PC-9 (cell line): ENCODE measurements at regions not wholly inside any gene's neighbourhood (a gene's known extent, or its start where the extent isn't known, plus 50 kb on each side); places are given as distances from the start of the nearest gene placed in this dataset.
"Not testable (repeated sequence)": the region's sequence is repeated elsewhere in the genome, so short reads cannot be mapped to it uniquely, and the experiment has no call there.

Experiments
- BruUV-seq: library from RNA; stranded (reverse); fragments of 400-500 nt; replicated peaks from 2 replicates; lab custom pipeline; 2021; lab: Mats Ljungman, UMichigan
- CTCF ChIA-PET: fragments of 300-600 bp; sonication (Branson Sonifier 250); formaldehyde crosslinking; loops from one replicate; lab custom pipeline; 2022; ENCODE audit warnings: antibody characterized with exemption; lab: Charles Lee
- POLR2A ChIA-PET: fragments of 300-600 bp; sonication (Branson Sonifier 250); formaldehyde crosslinking; loops from one replicate; lab custom pipeline; 2022; ENCODE audit warnings: antibody characterized with exemption; ENCODE audit not compliant: unreplicated experiment; lab: Charles Lee
- DNase-seq, 2 experiments: peaks; one replicate each; pipeline versions ENCODE4 v3.0.0 to v3.0.0-alpha.2; 2015 to 2022; ENCODE audit warnings: mixed read lengths in 1 of 2
- H2AFZ ChIP-seq: fragments of 200-600 bp; sonication (generic); 2 replicates; pipeline ENCODE4 v1.8.1; 2017; ENCODE audit warnings: antibody characterized with exemption
- H3F3A ChIP-seq: fragments of 200-600 bp; sonication (generic); 2 replicates; pipeline ENCODE4 v1.8.1; 2017; ENCODE audit warnings: antibody characterized with exemption, mild to moderate bottlenecking, low read depth; ENCODE audit not compliant: insufficient read depth
- H3K27ac ChIP-seq: fragments of 200-600 bp; sonication (generic); 2 replicates; pipeline ENCODE4 v1.6.1; 2016; ENCODE audit warnings: mixed run types
- H3K27me3 ChIP-seq: fragments of 200-600 bp; sonication (generic); 2 replicates; pipeline ENCODE4 v1.6.1; 2016; ENCODE audit warnings: low read depth, mixed run types; ENCODE audit not compliant: insufficient read depth
- H3K36me3 ChIP-seq: fragments of 200-600 bp; sonication (generic); 2 replicates; pipeline ENCODE4 v1.6.1; 2016; ENCODE audit warnings: low read depth, mixed run types
- H3K4me1 ChIP-seq: fragments of 200-600 bp; sonication (generic); replicated peaks from 2 replicates; pipeline ENCODE4 v1.6.1; 2016; ENCODE audit warnings: mixed run types; ENCODE audit not compliant: insufficient read depth
- H3K4me2 ChIP-seq: fragments of 200-600 bp; sonication (generic); 2 replicates; pipeline ENCODE4 v1.6.1; 2017; ENCODE audit warnings: mixed run types
- H3K4me3 ChIP-seq: fragments of 200-600 bp; sonication (generic); 2 replicates; pipeline ENCODE4 v1.6.1; 2016; ENCODE audit warnings: mixed run types
- H3K79me2 ChIP-seq: fragments of 200-600 bp; sonication (generic); 2 replicates; pipeline ENCODE4 v1.6.1; 2017; ENCODE audit warnings: low read depth, mixed run types
- H3K9me2 ChIP-seq: fragments of 200-600 bp; sonication (generic); 2 replicates; pipeline ENCODE4 v1.8.1; 2017; ENCODE audit warnings: mild to moderate bottlenecking; ENCODE audit not compliant: insufficient read depth
- H3K9me3 ChIP-seq: fragments of 200-600 bp; sonication (generic); 2 replicates; pipeline ENCODE4 v1.8.1; 2016; ENCODE audit warnings: low read depth; ENCODE audit not compliant: insufficient read depth
- H4K20me1 ChIP-seq: fragments of 200-600 bp; sonication (generic); 2 replicates; pipeline ENCODE4 v1.8.1; 2017; ENCODE audit not compliant: insufficient read depth
- EZH2 ChIP-seq: fragments of 200-600 bp; sonication (generic); IDR thresholded peaks from 2 replicates; pipeline ENCODE4 v1.8.0; 2017; ENCODE audit warnings: antibody characterized with exemption, low read depth
- intact Hi-C: fragments of 100-400 bp; cut with micrococcal nuclease; formaldehyde crosslinking; loops from one replicate; pipeline ENCODE4 v1.10.0; 2022; ENCODE audit not compliant: unreplicated experiment
- TF ChIP-seq, protein P1 (sequence below): fragments of 200-600 bp; sonication (generic); conservative IDR thresholded peaks from 2 replicates; pipeline ENCODE4 v1.6.1; 2017; ENCODE audit warnings: mixed run types, antibody characterized with exemption, mild to moderate bottlenecking, moderate library complexity

DNA sequence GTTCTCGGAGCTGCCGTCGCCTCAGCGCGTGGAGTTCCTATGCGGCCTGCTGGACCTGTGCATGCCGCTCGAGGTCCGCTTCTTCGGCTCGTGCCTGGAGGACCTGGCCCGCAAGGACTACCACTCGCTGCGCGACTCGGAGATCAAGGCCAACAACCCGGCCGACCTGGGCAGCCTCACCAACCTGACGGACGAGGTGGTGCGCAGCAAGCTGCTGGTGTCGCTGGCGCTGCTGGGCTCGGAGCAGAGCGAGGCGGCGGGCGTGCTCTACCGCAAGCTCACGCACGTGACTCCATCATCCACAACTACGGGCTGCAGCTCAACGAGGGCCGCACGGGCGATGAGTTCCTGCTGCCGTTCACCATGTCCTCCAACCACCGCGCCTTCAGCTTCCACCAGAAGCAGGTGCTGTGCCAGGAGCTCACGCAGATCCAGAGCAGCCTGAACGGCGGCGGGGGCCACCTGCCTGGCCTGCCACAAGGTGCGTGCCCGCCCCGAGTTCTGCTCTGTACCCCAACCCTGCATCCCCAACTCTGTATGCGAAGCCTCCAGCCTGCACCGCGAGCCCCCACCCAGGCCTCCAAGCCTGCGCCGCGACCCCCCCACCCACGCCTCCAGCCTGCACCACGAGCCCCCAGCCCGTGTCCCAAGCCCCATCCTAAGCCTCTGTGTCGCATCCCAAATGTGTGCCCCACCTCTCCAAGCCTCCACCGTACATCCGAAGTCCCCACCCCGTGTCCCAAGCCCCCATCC is 178.2 kb downstream of the OR4M2 start:
- H3K36me3 ChIP-seq = no peaks in the 10 kb centered on the region
- H4K20me1 ChIP-seq = no peaks in the 10 kb centered on the region
- CTCF ChIA-PET = no interaction called here
- H3K27ac ChIP-seq = no peak overlapping the region
- H3K27me3 ChIP-seq = peaks cover 22% of the 10 kb centered on the region
- BruUV-seq = no TSS peak
- intact Hi-C loops = no loop called here
- H3K4me1 ChIP-seq = no peaks in the 10 kb centered on the region
- H3K79me2 ChIP-seq = no peaks in the 10 kb centered on the region
- POLR2A ChIA-PET = no interaction called here
- TF ChIP-seq EZH2 = no peak
- TF ChIP-seq, protein P1, sequence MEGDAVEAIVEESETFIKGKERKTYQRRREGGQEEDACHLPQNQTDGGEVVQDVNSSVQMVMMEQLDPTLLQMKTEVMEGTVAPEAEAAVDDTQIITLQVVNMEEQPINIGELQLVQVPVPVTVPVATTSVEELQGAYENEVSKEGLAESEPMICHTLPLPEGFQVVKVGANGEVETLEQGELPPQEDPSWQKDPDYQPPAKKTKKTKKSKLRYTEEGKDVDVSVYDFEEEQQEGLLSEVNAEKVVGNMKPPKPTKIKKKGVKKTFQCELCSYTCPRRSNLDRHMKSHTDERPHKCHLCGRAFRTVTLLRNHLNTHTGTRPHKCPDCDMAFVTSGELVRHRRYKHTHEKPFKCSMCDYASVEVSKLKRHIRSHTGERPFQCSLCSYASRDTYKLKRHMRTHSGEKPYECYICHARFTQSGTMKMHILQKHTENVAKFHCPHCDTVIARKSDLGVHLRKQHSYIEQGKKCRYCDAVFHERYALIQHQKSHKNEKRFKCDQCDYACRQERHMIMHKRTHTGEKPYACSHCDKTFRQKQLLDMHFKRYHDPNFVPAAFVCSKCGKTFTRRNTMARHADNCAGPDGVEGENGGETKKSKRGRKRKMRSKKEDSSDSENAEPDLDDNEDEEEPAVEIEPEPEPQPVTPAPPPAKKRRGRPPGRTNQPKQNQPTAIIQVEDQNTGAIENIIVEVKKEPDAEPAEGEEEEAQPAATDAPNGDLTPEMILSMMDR = no peak
- H3F3A ChIP-seq = no peaks in the 10 kb centered on the region
- DNase-seq = no peak
- no peak overlapping the region for H3K4me2 ChIP-seq
- H2AFZ ChIP-seq = no peak overlapping the region
- H3K9me2 ChIP-seq = no peaks in the 10 kb centered on the region
- H3K4me3 ChIP-seq = no peak overlapping the region
- H3K9me3 ChIP-seq = no peaks in the 10 kb centered on the region

DNA sequence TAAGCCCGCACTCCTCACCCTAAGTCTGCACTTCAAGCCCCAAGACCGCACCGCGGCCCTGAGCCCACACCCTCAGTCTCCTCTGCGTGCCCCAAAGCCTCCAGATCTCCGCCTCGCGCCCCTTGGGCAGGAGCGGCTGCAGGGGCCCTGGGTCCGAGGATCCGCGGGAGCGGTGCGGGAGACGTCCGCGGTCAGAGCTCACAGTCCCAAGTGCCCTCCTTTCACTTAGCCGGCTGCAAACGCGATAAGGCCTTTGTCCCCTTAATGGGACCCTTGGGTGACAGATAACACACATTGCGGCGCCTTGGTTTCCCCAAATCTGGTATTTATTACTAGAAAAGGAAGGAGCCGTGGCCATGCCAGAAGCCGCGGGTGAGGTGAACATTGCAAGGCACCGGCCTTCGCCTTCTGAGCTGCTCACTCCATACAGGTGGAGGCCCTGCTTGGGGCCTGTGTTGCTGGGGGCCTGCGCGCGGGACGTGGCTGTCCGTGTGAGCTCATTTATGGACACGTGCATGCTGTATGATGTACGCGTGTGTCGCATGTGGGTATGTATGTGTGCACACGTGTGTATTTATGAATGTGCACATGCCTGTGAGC is 178.9 kb downstream of the OR4M2 start:
- H3K4me1 ChIP-seq, H3F3A ChIP-seq, BruUV-seq, intact Hi-C loops, H3K79me2 ChIP-seq, H3K9me3 ChIP-seq, CTCF ChIA-PET, H3K27ac ChIP-seq, H3K4me2 ChIP-seq, H3K9me2 ChIP-seq, H4K20me1 ChIP-seq, DNase-seq, H3K36me3 ChIP-seq, H2AFZ ChIP-seq, H3K4me3 ChIP-seq, POLR2A ChIA-PET: not testable (repeated sequence)
- peaks cover 23% of the 10 kb centered on the region; the same call in 1 of the 2 replicates for H3K27me3 ChIP-seq

DNA sequence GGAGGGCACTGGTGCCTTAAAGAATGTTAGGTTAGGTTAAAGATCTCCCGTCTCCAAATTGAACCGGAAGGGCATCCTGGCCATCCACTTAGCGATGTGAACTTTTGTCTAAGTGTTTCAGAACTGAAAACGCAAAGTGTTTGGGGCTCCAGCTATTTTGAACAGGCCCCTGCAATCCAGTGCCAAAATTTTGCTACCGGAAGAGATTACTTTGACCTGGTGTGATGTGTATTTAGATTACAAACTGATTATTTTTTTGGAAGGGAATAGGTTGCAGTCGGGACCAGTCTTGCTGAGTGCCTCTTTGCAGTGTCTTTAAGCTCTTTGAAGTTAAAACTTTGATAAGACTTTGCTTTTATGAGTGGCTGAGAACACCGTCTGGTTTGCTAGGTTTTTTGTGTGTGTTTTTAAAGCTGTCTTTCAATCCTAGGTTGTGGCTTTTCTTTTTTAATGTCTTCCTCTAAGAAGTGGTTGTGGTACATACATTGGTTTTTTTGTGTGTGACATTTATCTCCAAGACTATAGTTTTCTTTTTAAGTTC is 179.6 kb downstream of the OR4M2 start:
- BruUV-seq = no TSS peak
- CTCF ChIA-PET = no interaction called here

More for the DNA sequence above, 179.6 kb downstream of the OR4M2 start:
- H4K20me1 ChIP-seq = no peaks in the 10 kb centered on the region
- no peak overlapping the region for H3K27ac ChIP-seq
- H3K9me3 ChIP-seq = no peaks in the 10 kb centered on the region
- H3K4me2 ChIP-seq = no peak overlapping the region
- H3K4me3 ChIP-seq = no peak overlapping the region
- H3K36me3 ChIP-seq = no peaks in the 10 kb centered on the region
- POLR2A ChIA-PET = no interaction called here
- no peak for DNase-seq
- peaks cover 30% of the 10 kb centered on the region; the same call in 1 of the 2 replicates for H3K27me3 ChIP-seq
- TF ChIP-seq, protein P1 = no peak
- no peak for TF ChIP-seq EZH2
- H3K9me2 ChIP-seq = no peaks in the 10 kb centered on the region
- H3K4me1 ChIP-seq = no peaks in the 10 kb centered on the region
- no peak overlapping the region for H2AFZ ChIP-seq
- intact Hi-C loops = no loop called here
- no peaks in the 10 kb centered on the region for H3K79me2 ChIP-seq
- H3F3A ChIP-seq = no peaks in the 10 kb centered on the region
